ENCODE measurements at regions not wholly inside any gene's neighbourhood (a gene's known extent, or its start where the extent isn't known, plus 50 kb on each side); places are given as distances from the start of the nearest gene placed in this dataset.

GRCh38 chr3:159870723-159871122 is 117.9 kb upstream of the IL12A start:
- H2AFZ ChIP-seq (ENCODE audit: low read length): no peak overlapping the region
- no peak overlapping the region for H3K27ac ChIP-seq (ENCODE audit: low read length)
- H3K9me2 ChIP-seq (replicated peaks; ENCODE audit: insufficient read depth, low read length): no peaks in the 10 kb centered on the region
- no peaks in the 10 kb centered on the region for H3K79me2 ChIP-seq (ENCODE audit: low read length)
- H3K36me3 ChIP-seq (replicated peaks; ENCODE audit: insufficient read depth, low read length): no peaks in the 10 kb centered on the region
- no peaks in the 10 kb centered on the region for H4K20me1 ChIP-seq (ENCODE audit: insufficient read depth, low read length)
- DNase-seq: no peak
- H3K27me3 ChIP-seq (replicated peaks; ENCODE audit: insufficient read depth, low read length): no peaks in the 10 kb centered on the region
- no peaks in the 10 kb centered on the region for H3K4me1 ChIP-seq (ENCODE audit: low read length)
- no peaks in the 10 kb centered on the region for H3F3A ChIP-seq (ENCODE audit: insufficient read depth, low read length)
- no peaks in the 10 kb centered on the region for H3K9me3 ChIP-seq (replicated peaks; ENCODE audit: insufficient read depth, low read length)
- H3K4me2 ChIP-seq (ENCODE audit: low read depth, low read length): no peak overlapping the region
- TF ChIP-seq EZH2 (optimal IDR thresholded peaks at IDR 0.05; ENCODE audit: low read depth, low read length): no peak
- TF ChIP-seq CTCF (IDR thresholded peaks at IDR 0.05; ENCODE audit: low read length): no peak
- H3K4me3 ChIP-seq (ENCODE audit: low read length): no peak overlapping the region
- H3K9ac ChIP-seq (ENCODE audit: low read length): no peak overlapping the region

- H3K9me3 ChIP-seq (replicated peaks; ENCODE audit: insufficient read depth, low read length): no peaks in the 10 kb centered on the region
- no peak overlapping the region for H3K4me2 ChIP-seq (ENCODE audit: low read depth, low read length)
- H3K79me2 ChIP-seq (ENCODE audit: low read length): no peaks in the 10 kb centered on the region
- no peaks in the 10 kb centered on the region for H3K36me3 ChIP-seq (replicated peaks; ENCODE audit: insufficient read depth, low read length)
- H3K27me3 ChIP-seq (replicated peaks; ENCODE audit: insufficient read depth, low read length): no peaks in the 10 kb centered on the region
- TF ChIP-seq CTCF (IDR thresholded peaks at IDR 0.05; ENCODE audit: low read length) (0 out of 2 replicates have a peak, but pooled peaks have one; percentile 26), EZH2 (optimal IDR thresholded peaks at IDR 0.05; ENCODE audit: low read depth, low read length) (no peak)
- H3F3A ChIP-seq (ENCODE audit: insufficient read depth, low read length): no peaks in the 10 kb centered on the region
- no peak overlapping the region for H3K9ac ChIP-seq (ENCODE audit: low read length)
- no peaks in the 10 kb centered on the region for H3K4me1 ChIP-seq (ENCODE audit: low read length)
- no peaks in the 10 kb centered on the region for H3K9me2 ChIP-seq (replicated peaks; ENCODE audit: insufficient read depth, low read length)
- H2AFZ ChIP-seq (ENCODE audit: low read length): no peak overlapping the region
- no peak overlapping the region for H3K4me3 ChIP-seq (ENCODE audit: low read length)
- H3K27ac ChIP-seq (ENCODE audit: low read length): no peak overlapping the region
- no peaks in the 10 kb centered on the region for H4K20me1 ChIP-seq (ENCODE audit: insufficient read depth, low read length)
- peak; percentile 21 for DNase-seq
Observed at GRCh38 chr3:159872374-159873109, 116.1 kb upstream of the IL12A start.

- TF ChIP-seq EZH2phosphoT487 (IDR thresholded peaks at IDR 0.05; ENCODE audit: low read length) (no peak), EZH2 (optimal IDR thresholded peaks at IDR 0.05; ENCODE audit: low read depth, low read length) (no peak), CTCF (IDR thresholded peaks at IDR 0.05; ENCODE audit: low read length) (no peak)
- H3K79me2 ChIP-seq (ENCODE audit: low read length): no peaks in the 10 kb centered on the region
Observed at GRCh38 chr3:159875116-159875515, 113.5 kb upstream of the IL12A start.

More at GRCh38 chr3:159875116-159875515, 113.5 kb upstream of the IL12A start:
- Histone ChIP-seq H3K4me1 (ENCODE audit: low read length) (no peaks in the 10 kb centered on the region), H3K9me3 (replicated peaks; ENCODE audit: insufficient read depth, low read length) (no peaks in the 10 kb centered on the region), H3K4me2 (ENCODE audit: low read depth, low read length) (no peak overlapping the region), H3K27ac (ENCODE audit: low read length) (no peak overlapping the region), H2AFZ (ENCODE audit: low read length) (no peak overlapping the region), H3K27me3 (replicated peaks; ENCODE audit: insufficient read depth, low read length) (no peaks in the 10 kb centered on the region), H3K36me3 (replicated peaks; ENCODE audit: insufficient read depth, low read length) (no peaks in the 10 kb centered on the region), H3K9me2 (replicated peaks; ENCODE audit: insufficient read depth, low read length) (no peaks in the 10 kb centered on the region), H3K4me3 (ENCODE audit: low read length) (no peak overlapping the region), H3F3A (ENCODE audit: insufficient read depth, low read length) (no peaks in the 10 kb centered on the region), H4K20me1 (ENCODE audit: insufficient read depth, low read length) (no peaks in the 10 kb centered on the region), H3K9ac (ENCODE audit: low read length) (no peak overlapping the region)
- no peak for DNase-seq

Measured in MM.1S (cell line).